Activated CD4-positive, alpha-beta T cell treated with anti-CD3 and anti-CD28 coated beads for 36 hours (primary cell): ENCODE measurements at regions not wholly inside any gene's neighbourhood (a gene's known extent, or its start where the extent isn't known, plus 50 kb on each side); places are given as distances from the start of the nearest gene placed in this dataset.
A peak's percentile ranks its signal among the peaks of the same experiment; 100 is the strongest.

ENCODE experiments used
- ATAC-seq: fragments of 200-7000 bp; cut with Tn5 transposase; one replicate; pipeline ENCODE4 v1.10.0; 2021; ENCODE audit warnings: mild to moderate bottlenecking, moderate library complexity
- CTCF ChIA-PET: fragments of 350-600 bp; sonication (Branson Sonifier 250); formaldehyde crosslinking; loops from one replicate; lab custom pipeline; 2021; ENCODE audit warnings: antibody characterized with exemption; lab: Charles Lee
- POLR2A ChIA-PET: fragments of 350-600 bp; sonication (Branson Sonifier 250); formaldehyde crosslinking; loops from one replicate; lab custom pipeline; 2021; ENCODE audit warnings: antibody characterized with exemption, inconsistent platforms; lab: Charles Lee
- DNase-seq: peaks from one replicate; pipeline ENCODE4 v3.0.0-alpha.2; 2020
- H3K27ac Mint-ChIP-seq: one replicate; pipeline ENCODE4 v1.8.0; 2021; ENCODE audit warnings: mixed read lengths
- H3K27me3 Mint-ChIP-seq: one replicate; pipeline ENCODE4 v1.8.0; 2021; ENCODE audit warnings: mixed read lengths
- H3K36me3 Mint-ChIP-seq: one replicate; pipeline ENCODE4 v1.8.0; 2021; ENCODE audit warnings: low read depth, mixed read lengths
- H3K4me1 Mint-ChIP-seq: one replicate; pipeline ENCODE4 v1.8.0; 2021; ENCODE audit warnings: mixed read lengths
- H3K4me3 Mint-ChIP-seq: one replicate; pipeline ENCODE4 v1.8.0; 2021; ENCODE audit warnings: mild to moderate bottlenecking, moderate library complexity, mixed read lengths
- H3K9me3 Mint-ChIP-seq: one replicate; pipeline ENCODE4 v1.8.0; 2021; ENCODE audit warnings: low read depth, mixed read lengths
- intact Hi-C, 2 experiments: fragments of 100-400 bp; cut with DNase I in 1 of 2; cut with micrococcal nuclease in 1 of 2; formaldehyde crosslinking; loops; one replicate each; pipeline versions ENCODE4 v1.14.2 to v1.15.1; 2022 to 2024; cut with DNase I, micrococcal nuclease

GRCh38 chr1:216778737-216779136 is 55.5 kb upstream of the ESRRG start:
- Mint-ChIP-seq H3K27ac (no peak overlapping the region), H3K4me3 (no peak overlapping the region), H3K27me3 (no peaks in the 10 kb centered on the region), H3K4me1 (no peaks in the 10 kb centered on the region), H3K36me3 (no peaks in the 10 kb centered on the region), H3K9me3 (no peaks in the 10 kb centered on the region)
- intact Hi-C loops = no loop called here
- ChIA-PET POLR2A (no interaction called here), CTCF (no interaction called here)
- DNase-seq = no peak
- peak; percentile 69 for ATAC-seq

GRCh38 chr1:216777148-216777547 is 53.9 kb upstream of the ESRRG start:
- ATAC-seq (no peak), DNase-seq (no peak)
- Mint-ChIP-seq H3K27ac (no peak overlapping the region), H3K27me3 (no peaks in the 10 kb centered on the region), H3K36me3 (no peaks in the 10 kb centered on the region), H3K9me3 (no peaks in the 10 kb centered on the region), H3K4me3 (no peak overlapping the region), H3K4me1 (no peaks in the 10 kb centered on the region)
- POLR2A ChIA-PET = no interaction called here
- intact Hi-C loops = no loop called here
- CTCF ChIA-PET = no interaction called here
